Umbilical cord (tissue), 1 donor: ENCODE measurements at regions not wholly inside any gene's neighbourhood (a gene's known extent, or its start where the extent isn't known, plus 50 kb on each side); places are given as distances from the start of the nearest gene placed in this dataset.

Experiments used
- DNase-seq: peaks from one replicate; pipeline ENCODE4 v3.0.0-alpha.2; 2015; ENCODE audit warnings: low spot score

DNA sequence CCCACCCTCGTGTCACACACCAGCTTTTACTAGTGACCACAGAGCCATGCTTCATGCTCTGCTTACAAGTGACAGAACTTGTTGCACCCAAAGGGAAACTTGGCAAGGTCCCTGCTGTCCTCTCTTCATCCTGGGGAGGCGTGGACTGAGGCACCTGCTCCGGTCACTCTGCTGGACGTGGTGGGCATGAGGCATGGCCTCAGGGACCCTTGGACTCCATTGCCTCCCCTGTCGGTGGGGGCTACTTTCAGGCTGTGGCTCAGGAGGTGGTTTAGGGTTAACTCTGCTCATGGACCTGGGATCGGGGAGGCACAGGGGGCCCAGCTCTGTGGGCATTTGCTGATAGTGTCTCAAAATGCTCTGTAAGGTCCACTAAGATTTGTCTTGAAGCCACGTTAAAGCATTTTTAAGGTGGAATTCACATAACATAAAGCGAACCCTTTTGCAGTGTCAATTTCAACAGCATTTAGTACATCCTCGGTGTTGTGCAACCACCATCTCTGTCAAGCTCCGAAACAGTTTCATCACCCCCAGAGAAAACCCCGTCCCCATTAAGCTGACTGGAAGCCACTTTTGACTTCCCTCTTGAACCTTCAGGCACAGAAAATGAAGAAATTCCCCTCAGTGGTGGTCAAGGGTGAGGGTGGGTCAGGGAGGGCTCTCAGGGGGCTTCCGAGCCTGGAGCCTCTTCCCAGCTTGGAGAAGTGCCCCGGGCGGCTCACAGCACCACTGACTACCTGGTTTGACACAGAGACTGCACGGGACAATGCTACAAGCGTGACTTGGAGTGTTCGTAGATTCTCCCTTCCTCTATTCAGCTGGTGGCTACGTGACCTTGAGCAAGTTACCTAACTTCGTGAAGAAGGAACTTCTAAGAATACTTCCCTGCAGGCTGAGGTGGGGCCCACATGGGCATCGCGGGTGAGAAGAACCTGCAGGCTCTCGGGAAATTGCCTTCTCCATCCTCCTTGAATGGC, 100.0 kb upstream of the HDAC4 start:
- no peak for DNase-seq

- peak; percentile 59 for DNase-seq
Observed at GRCh38 chr2:239499726-239500573, 99.1 kb upstream of the HDAC4 start.

DNA sequence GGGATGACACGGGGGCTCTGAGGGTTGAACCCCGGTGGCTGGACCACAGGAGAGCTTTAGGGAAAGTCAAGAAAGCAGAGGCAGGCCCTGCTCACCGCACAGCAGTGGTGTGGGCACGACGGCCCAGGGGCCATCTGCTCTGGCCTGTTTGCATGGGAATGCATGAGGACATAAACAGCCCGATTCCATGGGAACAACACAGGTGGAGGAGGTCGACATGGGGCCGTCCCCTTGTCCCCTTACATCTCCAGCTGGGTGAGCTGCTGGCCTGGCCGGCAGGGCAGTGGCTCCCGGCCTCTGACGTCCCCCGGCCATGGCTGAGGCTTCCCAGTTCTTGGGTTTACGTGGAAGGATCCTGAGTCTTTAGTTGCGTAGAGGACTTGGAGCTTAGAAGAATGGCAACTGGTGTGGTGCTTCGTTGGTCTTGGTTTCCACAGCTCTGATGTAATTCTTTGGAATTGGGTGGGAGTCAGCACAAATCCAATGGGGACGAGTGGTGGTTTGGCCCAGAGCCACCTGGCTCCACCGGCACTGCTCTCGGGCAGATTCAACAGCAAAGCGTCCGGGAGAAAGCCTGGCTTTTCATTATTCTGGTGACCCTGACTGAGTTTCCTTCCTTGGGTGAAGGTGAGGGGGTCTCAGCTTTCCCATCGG, 98.3 kb upstream of the HDAC4 start:
- peak; percentile 52 for DNase-seq

DNA sequence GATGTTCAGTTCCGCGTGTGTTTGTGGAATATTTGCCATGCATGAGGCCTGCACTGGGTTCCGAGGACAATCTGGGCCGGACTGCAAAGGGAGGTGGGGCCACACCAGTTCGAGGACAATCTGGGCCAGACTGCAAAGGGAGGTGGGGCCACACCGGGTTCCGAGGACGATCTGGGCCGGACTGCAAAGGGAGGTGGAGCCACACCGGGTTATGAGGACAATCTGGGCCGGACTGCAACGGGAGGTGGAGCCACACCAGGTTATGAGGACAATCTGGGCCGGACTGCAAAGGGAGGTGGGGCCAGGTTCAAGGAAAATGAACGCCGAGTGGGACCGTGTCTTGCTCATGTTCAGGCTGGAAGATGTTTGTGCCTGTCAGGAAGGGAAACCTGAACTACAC, 97.8 kb upstream of the HDAC4 start:
- DNase-seq: no peak

DNA sequence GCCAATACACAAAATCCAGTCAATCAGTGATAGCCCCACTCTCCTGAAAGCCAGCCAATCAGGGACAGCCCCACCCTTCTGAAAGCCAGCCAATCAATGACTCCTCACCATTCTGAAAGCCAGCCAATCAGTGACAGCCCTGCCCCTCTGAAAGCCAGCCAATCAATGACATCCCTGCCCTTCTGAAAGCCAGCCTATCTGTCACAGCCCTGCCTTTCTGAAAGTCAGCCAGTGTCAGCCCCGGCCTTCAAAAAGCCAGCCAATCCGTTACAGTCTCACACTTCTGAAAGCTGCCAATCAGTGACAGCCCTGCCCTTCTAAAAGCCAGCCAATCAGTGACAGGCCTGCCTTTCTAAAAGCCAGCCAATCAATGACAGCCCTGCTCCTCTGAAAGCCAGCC, 95.9 kb upstream of the HDAC4 start:
- no peak for DNase-seq

DNA sequence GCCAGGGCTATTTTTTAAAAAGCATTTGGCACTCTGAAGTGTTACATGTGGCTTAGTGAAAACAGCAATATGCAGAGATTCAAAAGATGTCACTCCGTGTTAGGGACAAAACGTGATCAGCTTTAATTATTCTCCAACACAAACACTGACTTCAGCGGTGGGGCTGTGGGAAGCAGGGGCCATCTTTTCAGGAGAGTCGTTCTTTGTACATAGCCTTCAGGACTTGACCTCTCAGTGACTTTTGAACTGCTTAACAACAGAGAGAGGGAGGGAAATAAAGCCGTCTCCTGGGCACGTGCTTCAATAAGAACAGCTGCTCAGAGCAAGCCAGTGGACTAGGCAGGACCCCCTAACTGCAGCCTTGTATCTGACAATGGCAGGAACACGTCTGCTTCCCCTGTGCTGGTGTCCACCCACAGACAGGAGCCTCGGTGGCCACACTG, 95.0 kb upstream of the HDAC4 start:
- no peak for DNase-seq

GRCh38 chr2:239495175-239495574, 94.4 kb upstream of the HDAC4 start:
- DNase-seq: no peak

DNA sequence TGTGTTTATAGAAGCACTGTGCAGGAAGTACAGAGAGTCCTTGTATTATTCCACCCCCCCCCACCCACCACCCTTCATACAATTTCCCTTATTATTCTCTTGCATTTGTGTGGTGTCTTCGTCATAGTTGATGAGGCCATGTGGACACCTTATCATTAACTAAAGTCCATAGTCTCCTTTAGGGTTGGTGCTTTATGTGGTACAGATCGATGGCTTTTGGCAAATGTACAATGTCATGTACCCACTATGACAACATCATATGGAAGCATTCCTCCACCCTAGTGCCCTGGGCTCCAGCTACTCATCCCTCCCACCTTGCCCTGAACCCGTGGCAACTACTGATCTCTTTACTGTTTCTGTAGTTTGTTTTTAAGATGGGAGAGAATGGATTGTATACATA, 93.8 kb upstream of the HDAC4 start:
- no peak for DNase-seq

GRCh38 chr2:239489481-239489880, 88.7 kb upstream of the HDAC4 start:
- DNase-seq: no peak

DNA sequence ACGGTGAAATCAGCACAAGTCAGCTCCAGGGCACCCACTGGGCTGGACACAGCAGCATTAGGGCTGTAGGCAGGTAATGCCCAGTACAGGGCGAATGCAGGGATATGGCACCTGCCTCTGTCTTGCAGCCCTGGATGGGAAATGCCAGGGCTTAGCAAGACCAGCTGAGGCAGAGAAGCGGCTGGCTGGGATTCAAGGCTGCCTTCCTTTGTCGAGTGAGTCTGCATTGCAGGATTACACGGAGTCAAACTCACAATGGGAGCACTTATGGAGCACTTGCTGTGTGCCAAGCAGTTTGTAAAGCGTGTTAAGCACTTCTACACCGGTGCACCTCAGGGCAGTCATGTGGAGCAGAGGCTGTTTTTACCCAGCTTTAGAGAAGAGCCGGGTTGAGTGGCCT, 87.3 kb upstream of the HDAC4 start:
- no peak for DNase-seq

DNA sequence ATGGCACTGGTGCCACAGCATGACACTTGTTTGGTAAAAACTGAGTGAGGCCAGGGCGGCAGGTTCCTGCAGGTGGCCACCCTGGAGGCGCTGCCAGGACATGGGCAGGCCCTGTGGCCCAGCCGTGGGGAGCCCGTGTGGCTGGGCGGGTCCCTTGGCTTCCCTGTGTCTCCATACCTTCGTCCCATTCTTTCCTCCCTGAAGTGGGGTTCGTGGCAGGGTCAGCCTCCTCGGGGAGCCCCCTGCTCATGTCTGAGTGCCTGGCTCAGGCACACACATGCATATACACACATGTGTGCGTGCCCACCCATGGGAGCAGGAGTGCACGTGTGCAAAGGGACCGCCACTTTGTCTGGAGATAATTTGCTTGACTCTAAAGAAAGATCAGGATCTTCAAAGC, 86.5 kb upstream of the HDAC4 start:
- no peak for DNase-seq

GRCh38 chr2:239485622-239486021, 84.8 kb upstream of the HDAC4 start:
- no peak for DNase-seq

- DNase-seq: no peak
Observed at GRCh38 chr2:239484571-239485355, 83.9 kb upstream of the HDAC4 start.

GRCh38 chr2:239482778-239483712, 82.2 kb upstream of the HDAC4 start:
- no peak for DNase-seq

DNA sequence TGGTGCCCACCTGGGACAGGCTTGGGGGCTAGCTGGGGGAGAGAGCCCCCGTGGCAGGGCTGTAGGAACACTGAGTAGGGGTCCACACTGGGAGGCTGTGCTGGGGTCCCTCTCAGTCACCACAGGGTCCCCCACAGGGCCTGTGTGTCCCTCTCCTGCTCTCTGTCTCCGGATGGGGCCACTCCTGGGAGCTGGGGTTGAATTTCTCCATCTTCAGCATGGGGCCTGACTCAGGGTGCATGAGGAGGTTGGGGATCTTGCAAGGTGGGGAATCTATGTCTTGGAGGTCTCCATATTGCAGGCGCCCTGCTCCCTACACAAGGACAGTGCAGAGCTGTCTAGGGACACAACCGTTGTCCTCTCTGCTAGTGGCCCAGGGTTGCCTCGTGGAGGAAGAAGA, 78.7 kb upstream of the HDAC4 start:
- no peak for DNase-seq

GRCh38 chr2:239477591-239477990, 76.8 kb upstream of the HDAC4 start:
- DNase-seq: no peak

GRCh38 chr2:239476757-239477585, 76.2 kb upstream of the HDAC4 start:
- DNase-seq: no peak

DNA sequence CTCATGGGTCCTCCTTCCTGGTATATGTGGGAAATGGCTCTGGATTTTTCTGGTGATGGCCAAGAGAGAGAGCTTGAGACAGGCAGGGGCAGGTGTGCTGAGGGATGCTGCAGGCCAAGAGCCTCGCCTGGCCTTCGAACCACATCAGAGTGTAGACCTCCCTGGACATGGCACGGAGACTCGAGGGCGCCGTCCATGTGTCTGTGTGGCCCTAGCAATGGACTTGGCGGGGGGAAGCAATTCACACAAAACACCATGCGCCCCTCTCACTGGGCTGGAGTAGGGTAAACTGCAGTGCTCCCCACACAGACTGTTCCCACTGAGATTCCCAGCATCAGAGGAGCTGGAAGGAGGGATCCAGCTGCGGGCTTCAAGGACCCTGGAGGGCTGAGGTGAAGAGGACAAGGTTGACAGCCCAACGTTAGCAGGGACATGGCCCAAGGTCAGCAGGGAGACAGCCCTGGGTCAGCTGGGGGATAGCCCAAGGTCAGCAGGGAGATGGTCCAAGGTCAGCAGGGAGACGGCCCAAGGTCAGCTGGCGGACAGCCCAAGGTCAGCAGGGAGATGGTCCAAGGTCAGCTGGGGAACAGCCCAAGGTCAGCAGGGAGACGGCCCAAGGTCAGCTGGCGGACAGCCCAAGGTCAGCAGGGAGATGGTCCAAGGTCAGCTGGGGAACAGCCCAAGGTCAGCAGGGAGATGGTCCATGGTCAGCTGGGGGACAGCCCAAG, 75.4 kb upstream of the HDAC4 start:
- no peak for DNase-seq
